Type B pancreatic cell (in vitro differentiated cells): ENCODE measurements at regions not wholly inside any gene's neighbourhood (a gene's known extent, or its start where the extent isn't known, plus 50 kb on each side); places are given as distances from the start of the nearest gene placed in this dataset.

Source experiments
- DNase-seq: peaks from one replicate; pipeline ENCODE4 v3.0.0; 2021; ENCODE audit warnings: mixed read lengths; ENCODE audit not compliant: unreplicated experiment; ENCODE audit errors: extremely low spot score
- H3K27ac Mint-ChIP-seq: 2 replicates; pipeline ENCODE4 v1.8.0; 2021; ENCODE audit warnings: mild to moderate bottlenecking, mixed read lengths
- H3K27me3 Mint-ChIP-seq: 2 replicates; pipeline ENCODE4 v1.8.0; 2021; ENCODE audit warnings: mixed read lengths
- H3K36me3 Mint-ChIP-seq: 2 replicates; pipeline ENCODE4 v1.8.0; 2021; ENCODE audit warnings: mixed read lengths
- H3K4me1 Mint-ChIP-seq: one replicate; pipeline ENCODE4 v1.8.0; 2021; ENCODE audit warnings: mixed read lengths; ENCODE audit not compliant: unreplicated experiment
- H3K4me3 Mint-ChIP-seq: 2 replicates; pipeline ENCODE4 v1.8.0; 2021; ENCODE audit warnings: mild to moderate bottlenecking, mixed read lengths
- H3K9me3 Mint-ChIP-seq: 2 replicates; pipeline ENCODE4 v1.8.0; 2021; ENCODE audit warnings: mixed read lengths
- CTCF ChIP-seq: fragments of 200-600 bp; sonication (generic); conservative IDR thresholded peaks from 2 replicates; pipeline ENCODE4 v1.5.0; 2021; ENCODE audit warnings: antibody characterized with exemption, mild to moderate bottlenecking

DNA sequence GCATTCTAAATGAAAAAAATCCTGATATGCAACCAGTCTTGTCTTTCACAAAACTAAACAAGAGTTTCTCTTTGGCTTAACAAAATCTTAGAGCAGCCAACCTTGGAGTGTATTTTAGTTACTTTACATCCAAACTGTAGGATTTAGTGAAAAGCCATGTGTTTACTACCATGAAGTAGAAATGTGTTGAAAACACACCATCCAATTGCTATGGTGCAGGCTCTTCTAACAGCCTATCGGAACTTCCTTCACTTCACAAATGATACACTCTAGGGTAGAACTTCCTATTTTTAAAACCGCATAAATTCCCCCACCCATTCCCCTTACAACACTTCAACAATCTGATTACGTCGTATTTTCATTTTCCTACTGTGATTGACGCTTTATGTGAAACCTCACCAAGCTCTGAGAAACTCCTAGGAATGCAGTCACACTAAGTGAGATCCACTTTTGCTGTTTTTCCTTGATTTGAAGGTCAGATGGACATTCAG, 74.4 kb upstream of the MAP4K4 start:
- Mint-ChIP-seq H3K27ac (no peak overlapping the region), H3K27me3 (no peaks in the 10 kb centered on the region), H3K9me3 (peaks cover 5% of the 10 kb centered on the region), H3K4me3 (no peak overlapping the region), H3K4me1 (peaks cover 9% of the 10 kb centered on the region), H3K36me3 (no peaks in the 10 kb centered on the region)
- no peak for TF ChIP-seq CTCF
- no peak for DNase-seq

GRCh38 chr2:101622210-101623030, 75.1 kb upstream of the MAP4K4 start:
- Mint-ChIP-seq H3K4me3 (no peak overlapping the region), H3K36me3 (no peaks in the 10 kb centered on the region), H3K27me3 (no peaks in the 10 kb centered on the region), H3K27ac (no peak overlapping the region), H3K4me1 (peaks cover 13% of the 10 kb centered on the region), H3K9me3 (peaks cover under 1% of the 10 kb centered on the region)
- DNase-seq: no peak
- no peak for TF ChIP-seq CTCF

- no peak for TF ChIP-seq CTCF
- no peak overlapping the region for H3K4me3 Mint-ChIP-seq
- H3K4me1 Mint-ChIP-seq: peaks cover 19% of the 10 kb centered on the region
- no peak overlapping the region for H3K27ac Mint-ChIP-seq
- no peak for DNase-seq
- no peaks in the 10 kb centered on the region for H3K9me3 Mint-ChIP-seq
- H3K27me3 Mint-ChIP-seq: peaks cover 3% of the 10 kb centered on the region
- no peaks in the 10 kb centered on the region for H3K36me3 Mint-ChIP-seq
Measured at GRCh38 chr2:101619191-101619591, 78.3 kb upstream of the MAP4K4 start.

- no peaks in the 10 kb centered on the region for H3K36me3 Mint-ChIP-seq
- H3K27ac Mint-ChIP-seq: no peak overlapping the region
- H3K4me3 Mint-ChIP-seq: no peak overlapping the region
- no peak for TF ChIP-seq CTCF
- H3K27me3 Mint-ChIP-seq: peaks cover 3% of the 10 kb centered on the region
- no peaks in the 10 kb centered on the region for H3K9me3 Mint-ChIP-seq
- peaks cover 19% of the 10 kb centered on the region for H3K4me1 Mint-ChIP-seq
- no peak for DNase-seq
Measured at GRCh38 chr2:101617796-101618195, 79.7 kb upstream of the MAP4K4 start.

GRCh38 chr2:101617188-101617587, 80.3 kb upstream of the MAP4K4 start:
- Mint-ChIP-seq H3K27me3 (peaks cover 3% of the 10 kb centered on the region), H3K4me1 (peaks cover 19% of the 10 kb centered on the region), H3K9me3 (no peaks in the 10 kb centered on the region), H3K4me3 (no peak overlapping the region), H3K36me3 (no peaks in the 10 kb centered on the region), H3K27ac (no peak overlapping the region)
- no peak for TF ChIP-seq CTCF
- DNase-seq: no peak
